ENCODE measurements at regions not wholly inside any gene's neighbourhood (a gene's known extent, or its start where the extent isn't known, plus 50 kb on each side); places are given as distances from the start of the nearest gene placed in this dataset.

- in situ Hi-C loops (cut with HindIII; ENCODE audit: low pct_unique_long_range_greater_than_20kb, low sequenced_read_pairs), result no loop called here
- DNase-seq (ENCODE audit: low read depth), result no peak
These were observed 96.4 kb downstream of the CYRIA start for GRCh38 chr2:16568998-16569784.

- DNase-seq (ENCODE audit: low read depth), result no peak
- in situ Hi-C loops (cut with HindIII; ENCODE audit: low pct_unique_long_range_greater_than_20kb, low sequenced_read_pairs), result no loop called here
These were observed 98.9 kb downstream of the CYRIA start for GRCh38 chr2:16566701-16567100.

GRCh38 chr2:16565481-16565880 is 100.2 kb downstream of the CYRIA start:
- no peak for DNase-seq (ENCODE audit: low read depth)
- in situ Hi-C loops (cut with HindIII; ENCODE audit: low pct_unique_long_range_greater_than_20kb, low sequenced_read_pairs), result no loop called here

DNA sequence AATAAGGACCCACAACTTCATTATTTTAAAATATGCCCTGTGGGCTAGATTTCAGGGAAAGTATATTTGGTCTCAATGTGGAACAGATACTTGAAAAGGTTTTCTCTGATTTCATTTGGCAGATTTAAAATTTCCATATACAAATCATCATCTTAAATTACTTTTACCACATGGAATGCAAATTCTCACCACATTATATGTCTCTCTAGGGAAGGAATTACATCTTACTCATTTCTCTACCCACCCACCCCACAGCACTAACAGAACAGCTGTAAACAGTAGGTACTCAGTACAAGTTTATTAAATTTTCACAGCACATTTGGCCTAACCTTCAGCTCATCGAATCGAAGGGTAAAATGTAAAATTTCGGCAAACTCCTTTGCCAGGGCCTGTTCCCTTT is 104.0 kb downstream of the CYRIA start:
- no peak for DNase-seq (ENCODE audit: low read depth)
- in situ Hi-C loops (cut with HindIII; ENCODE audit: low pct_unique_long_range_greater_than_20kb, low sequenced_read_pairs), result no loop called here

DNA sequence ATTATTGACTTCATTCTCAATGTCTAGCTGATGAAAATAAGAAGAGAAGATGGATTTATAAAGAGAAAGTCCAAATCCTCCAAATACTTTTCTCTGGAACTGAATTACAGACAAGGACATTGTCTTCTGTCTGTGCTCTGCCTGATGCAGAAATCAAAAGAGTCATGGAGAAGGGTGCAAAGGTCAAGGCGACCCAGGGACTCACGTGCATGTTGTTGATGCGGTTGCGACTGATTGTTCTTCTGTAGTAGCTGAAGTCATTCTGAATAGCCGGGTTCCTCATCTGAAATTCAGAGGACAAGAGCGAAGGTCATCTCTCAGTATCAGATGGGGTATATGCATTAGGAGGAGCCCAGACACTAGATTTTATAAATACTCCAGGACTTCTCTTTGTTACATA is 104.4 kb downstream of the CYRIA start:
- no peak for DNase-seq (ENCODE audit: low read depth)
- in situ Hi-C loops (cut with HindIII; ENCODE audit: low pct_unique_long_range_greater_than_20kb, low sequenced_read_pairs), result no loop called here

DNA sequence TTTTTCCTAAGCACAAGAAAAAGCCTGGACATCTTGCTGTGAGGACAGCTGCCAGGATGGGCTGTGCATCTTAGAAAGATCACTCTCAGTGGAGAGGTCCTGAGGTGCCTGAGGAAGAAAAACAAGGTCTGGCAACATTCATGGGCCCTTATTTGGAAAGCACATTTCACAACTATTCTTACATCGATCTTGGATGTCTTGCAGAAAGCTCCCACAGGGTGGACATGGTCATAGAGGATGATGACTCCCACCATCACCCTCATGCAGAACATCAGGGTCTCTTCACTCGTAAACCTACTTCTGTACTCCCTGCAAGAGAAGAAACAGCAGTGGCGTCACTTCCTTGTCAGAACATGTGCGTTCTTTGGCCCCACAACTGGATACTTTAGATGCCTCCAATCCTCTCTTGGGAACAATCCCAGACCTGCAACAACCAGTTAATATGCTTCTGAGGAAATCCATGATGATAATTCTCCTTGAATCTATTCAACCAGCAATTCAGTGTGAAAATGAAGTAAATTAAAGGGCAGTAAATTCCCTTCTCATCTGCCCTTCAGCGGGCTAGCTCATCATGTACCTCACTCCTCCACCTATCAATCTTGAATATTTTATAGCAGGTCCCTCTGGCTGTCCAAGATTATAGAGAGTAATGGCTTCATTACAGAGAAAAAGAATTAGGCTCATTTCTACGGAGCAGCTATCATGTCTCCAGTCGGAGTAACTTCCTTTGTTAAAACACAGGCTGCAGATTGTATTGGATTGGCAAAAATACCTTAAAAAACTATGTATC is 106.2 kb downstream of the CYRIA start:
- in situ Hi-C loops (cut with HindIII; ENCODE audit: low pct_unique_long_range_greater_than_20kb, low sequenced_read_pairs), result no loop called here
- no peak for DNase-seq (ENCODE audit: low read depth)

DNA sequence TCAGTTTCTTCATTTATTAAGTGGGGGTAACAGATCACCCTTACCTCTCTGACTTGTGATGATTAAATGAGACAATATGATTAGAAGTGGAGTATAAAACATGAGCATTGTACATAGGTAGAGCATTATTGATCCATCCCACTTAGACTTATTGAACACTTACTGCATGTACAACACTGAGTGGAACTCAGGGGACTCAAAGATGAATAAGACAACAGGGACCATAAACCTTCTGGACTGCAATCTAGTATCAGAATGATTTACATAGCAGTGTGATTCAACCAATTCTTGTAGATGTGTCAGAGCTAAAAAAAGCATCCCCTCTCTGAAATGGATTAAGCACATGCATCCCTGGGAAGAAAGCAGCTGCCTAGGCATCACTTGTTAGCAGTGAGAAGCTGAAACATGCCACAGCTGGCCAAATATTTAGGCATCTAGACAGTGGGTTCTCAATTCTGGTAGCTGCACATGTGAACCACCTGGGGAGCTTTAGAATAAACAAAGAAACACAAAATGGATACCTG is 111.5 kb downstream of the CYRIA start:
- DNase-seq (ENCODE audit: low read depth), result no peak

DNA sequence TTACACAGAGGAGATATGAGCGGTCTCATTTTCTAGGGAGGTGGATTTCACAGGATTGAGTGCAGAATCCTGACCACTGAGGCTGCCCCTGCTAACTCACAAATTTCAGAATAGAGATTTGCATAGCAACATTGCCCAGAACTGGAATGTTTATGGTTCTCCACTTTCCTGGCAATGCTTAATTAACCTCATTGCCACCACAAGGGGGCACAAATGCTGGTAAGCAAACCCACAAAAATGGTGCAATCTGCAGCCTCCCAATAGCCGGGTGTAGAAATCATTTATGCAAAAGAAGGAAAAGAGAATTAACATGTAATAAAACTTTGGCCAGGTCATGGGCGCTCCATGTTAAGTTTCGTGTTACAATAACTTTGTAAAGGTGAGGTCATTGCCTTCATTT is 112.4 kb downstream of the CYRIA start:
- in situ Hi-C loops (cut with HindIII; ENCODE audit: low pct_unique_long_range_greater_than_20kb, low sequenced_read_pairs), result no loop called here
- peak; percentile 21 for DNase-seq (ENCODE audit: low read depth)

More for the DNA sequence above, 111.5 kb downstream of the CYRIA start:
- in situ Hi-C loops (cut with HindIII; ENCODE audit: low pct_unique_long_range_greater_than_20kb, low sequenced_read_pairs), result no loop called here

- in situ Hi-C loops (cut with HindIII; ENCODE audit: low pct_unique_long_range_greater_than_20kb, low sequenced_read_pairs), result no loop called here
- DNase-seq (ENCODE audit: low read depth), result no peak
These were observed 113.4 kb downstream of the CYRIA start for GRCh38 chr2:16552202-16552601.

- DNase-seq (ENCODE audit: low read depth), result no peak
- in situ Hi-C loops (cut with HindIII; ENCODE audit: low pct_unique_long_range_greater_than_20kb, low sequenced_read_pairs), result no loop called here
These were observed 117.6 kb downstream of the CYRIA start for GRCh38 chr2:16548036-16548435.

GRCh38 chr2:16546128-16546754 is 119.4 kb downstream of the CYRIA start:
- DNase-seq (ENCODE audit: low read depth), result peak; percentile 50
- in situ Hi-C loops (cut with HindIII; ENCODE audit: low pct_unique_long_range_greater_than_20kb, low sequenced_read_pairs), result no loop called here

DNA sequence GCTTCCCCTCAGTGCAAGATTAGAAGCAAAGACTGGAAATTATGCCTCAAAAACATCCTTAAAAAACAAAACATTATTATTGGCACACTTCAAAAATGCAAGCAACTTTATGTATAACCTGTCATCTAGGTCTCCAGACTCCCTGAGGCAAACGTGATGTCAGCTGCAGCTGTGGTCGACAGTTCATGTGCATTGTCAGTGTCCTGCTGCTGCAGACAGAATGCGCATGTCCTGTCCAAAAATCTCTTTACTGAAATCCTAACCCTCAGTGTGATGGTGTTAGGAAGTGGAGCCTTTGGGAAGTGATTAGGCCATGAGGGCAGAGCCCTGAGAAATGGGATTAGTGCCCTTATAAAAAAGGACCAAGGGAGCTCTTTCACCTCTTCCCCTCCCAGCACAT is 126.9 kb downstream of the CYRIA start:
- no peak for DNase-seq (ENCODE audit: low read depth)
- in situ Hi-C loops (cut with HindIII; ENCODE audit: low pct_unique_long_range_greater_than_20kb, low sequenced_read_pairs), result no loop called here

DNA sequence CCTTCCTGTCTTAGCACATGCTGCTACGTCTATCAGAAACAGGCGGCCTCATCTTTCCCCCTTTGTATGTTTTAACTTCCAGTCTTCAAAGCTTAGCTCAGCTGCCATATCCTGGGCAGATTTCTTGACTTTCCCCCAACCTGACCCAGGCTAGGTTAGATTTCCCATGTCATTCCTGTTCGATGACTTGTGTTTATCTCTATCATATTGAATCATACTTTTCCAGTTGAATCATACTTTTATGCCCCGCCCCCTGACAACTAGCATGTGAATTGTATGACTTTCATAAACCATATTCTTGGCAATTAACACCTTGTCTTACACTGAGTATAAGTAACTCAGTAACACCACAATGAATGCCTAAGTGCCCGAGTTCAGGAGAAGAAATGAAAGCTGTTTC is 128.3 kb downstream of the CYRIA start:
- in situ Hi-C loops (cut with HindIII; ENCODE audit: low pct_unique_long_range_greater_than_20kb, low sequenced_read_pairs), result no loop called here
- no peak for DNase-seq (ENCODE audit: low read depth)

DNA sequence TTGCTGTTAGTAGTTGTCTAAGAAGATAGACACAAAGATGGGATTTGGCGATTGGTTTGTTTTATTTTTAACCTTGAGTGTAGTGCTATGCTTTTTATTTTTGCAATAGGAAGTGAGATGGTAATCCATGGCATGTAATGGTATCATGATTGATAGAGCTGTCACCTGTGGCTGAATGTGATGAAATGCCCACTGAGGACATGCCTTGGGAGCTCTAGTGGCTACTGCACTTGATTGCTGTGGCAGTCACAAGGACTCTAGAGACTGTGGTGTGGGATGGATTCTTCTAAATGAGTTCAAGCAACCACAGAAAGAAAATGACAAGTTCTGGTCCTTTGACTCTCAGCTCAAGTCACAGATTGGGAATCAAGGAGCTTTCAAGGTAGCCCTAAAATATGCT is 139.4 kb downstream of the CYRIA start:
- in situ Hi-C loops (cut with HindIII; ENCODE audit: low pct_unique_long_range_greater_than_20kb, low sequenced_read_pairs), result no loop called here
- DNase-seq (ENCODE audit: low read depth), result no peak

DNA sequence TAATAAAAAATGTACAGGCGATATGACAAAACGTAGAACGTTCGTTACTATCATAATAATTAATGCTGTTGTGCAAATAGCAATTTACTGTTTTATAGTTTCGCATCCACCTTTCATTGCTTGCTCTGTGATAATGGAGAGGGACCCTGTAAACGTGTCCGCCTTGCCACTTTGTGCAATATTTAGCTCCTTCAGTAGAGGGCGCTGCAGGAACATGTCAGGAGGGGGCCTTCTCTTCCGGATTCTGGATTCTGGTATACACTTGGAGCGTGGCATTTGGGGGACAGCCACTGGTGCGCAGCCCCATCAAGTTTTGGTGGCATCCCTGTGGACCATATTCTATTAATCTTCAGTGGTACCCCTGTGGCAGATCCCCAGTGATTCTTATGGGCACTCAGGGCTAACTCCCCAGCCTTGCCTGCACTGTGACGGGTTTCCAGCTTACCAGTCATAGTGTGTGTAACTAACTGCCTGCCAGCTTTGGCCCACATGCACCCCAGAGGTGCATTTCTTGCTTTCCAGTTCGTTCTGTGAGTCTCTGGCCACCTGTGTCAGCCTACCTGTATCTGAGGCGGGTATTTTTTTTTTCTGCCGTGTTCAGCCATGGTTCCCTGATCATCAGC is 140.3 kb downstream of the CYRIA start:
- DNase-seq (ENCODE audit: low read depth), result peak; percentile 12
- in situ Hi-C loops (cut with HindIII; ENCODE audit: low pct_unique_long_range_greater_than_20kb, low sequenced_read_pairs), result no loop called here

GRCh38 chr2:16523711-16524110 is 141.9 kb downstream of the CYRIA start:
- in situ Hi-C loops (cut with HindIII; ENCODE audit: low pct_unique_long_range_greater_than_20kb, low sequenced_read_pairs), result no loop called here
- no peak for DNase-seq (ENCODE audit: low read depth)

- in situ Hi-C loops (cut with HindIII; ENCODE audit: low pct_unique_long_range_greater_than_20kb, low sequenced_read_pairs), result no loop called here
- no peak for DNase-seq (ENCODE audit: low read depth)
These were observed 143.4 kb downstream of the CYRIA start for GRCh38 chr2:16522031-16522831.

- no peak for DNase-seq (ENCODE audit: low read depth)
- in situ Hi-C loops (cut with HindIII; ENCODE audit: low pct_unique_long_range_greater_than_20kb, low sequenced_read_pairs), result no loop called here
These were observed 144.7 kb downstream of the CYRIA start for GRCh38 chr2:16520891-16521290.
